GDM1 (cell line): ENCODE measurements at regions not wholly inside any gene's neighbourhood (a gene's known extent, or its start where the extent isn't known, plus 50 kb on each side); places are given as distances from the start of the nearest gene placed in this dataset.

Experiments used
- DNase-seq: peaks from one replicate; lab custom pipeline; 2025; lab: John Stamatoyannopoulos, UW

- DNase-seq, result peak; percentile 30
Measured at GRCh38 chr5:81856948-81857928, 106.3 kb upstream of the SSBP2 start.

GRCh38 chr5:81855591-81855990 lies 104.7 kb upstream of the SSBP2 start:
- no peak for DNase-seq

- no peak for DNase-seq
Measured at GRCh38 chr5:81854915-81855314, 104.0 kb upstream of the SSBP2 start.

- DNase-seq, result no peak
Measured at GRCh38 chr5:81854485-81854884, 103.6 kb upstream of the SSBP2 start.

- no peak for DNase-seq
Measured at GRCh38 chr5:81853030-81853357, 102.1 kb upstream of the SSBP2 start.

- DNase-seq, result no peak
Measured at GRCh38 chr5:81852291-81853029, 101.6 kb upstream of the SSBP2 start.

- DNase-seq, result peak; percentile 96
Measured at GRCh38 chr5:81851481-81852178, 100.7 kb upstream of the SSBP2 start.

GRCh38 chr5:81850501-81851357 lies 99.8 kb upstream of the SSBP2 start:
- no peak for DNase-seq

GRCh38 chr5:81849770-81850367 lies 99.0 kb upstream of the SSBP2 start:
- DNase-seq, result no peak

GRCh38 chr5:81848362-81848880 lies 97.5 kb upstream of the SSBP2 start:
- no peak for DNase-seq

- DNase-seq, result no peak
Measured at GRCh38 chr5:81846301-81846700, 95.4 kb upstream of the SSBP2 start.

- DNase-seq, result no peak
Measured at GRCh38 chr5:81843845-81844244, 92.9 kb upstream of the SSBP2 start.

- DNase-seq, result no peak
Measured at GRCh38 chr5:81842795-81843398, 92.0 kb upstream of the SSBP2 start.

GRCh38 chr5:81839034-81839433 lies 88.1 kb upstream of the SSBP2 start:
- no peak for DNase-seq

- DNase-seq, result peak; percentile 32
Measured at GRCh38 chr5:81838307-81838906, 87.5 kb upstream of the SSBP2 start.

- no peak for DNase-seq
Measured at GRCh38 chr5:81837667-81838306, 86.9 kb upstream of the SSBP2 start.

GRCh38 chr5:81835814-81836367 lies 85.0 kb upstream of the SSBP2 start:
- no peak for DNase-seq

GRCh38 chr5:81834021-81834660 lies 83.2 kb upstream of the SSBP2 start:
- DNase-seq, result no peak

- no peak for DNase-seq
Measured at GRCh38 chr5:81830596-81830995, 79.7 kb upstream of the SSBP2 start.
